ENCODE measurements at regions not wholly inside any gene's neighbourhood (a gene's known extent, or its start where the extent isn't known, plus 50 kb on each side); places are given as distances from the start of the nearest gene placed in this dataset.

GRCh38 chr1:4530166-4530785 lies 124.1 kb upstream of the AJAP1 start:
- no peaks in the 10 kb centered on the region for H3K9me2 ChIP-seq (replicated peaks; ENCODE audit: insufficient read depth, low read length)
- no peak overlapping the region for H3K4me3 ChIP-seq (ENCODE audit: insufficient read depth, low read length, poor library complexity, severe bottlenecking)
- no peaks in the 10 kb centered on the region for H3K9me3 ChIP-seq (ENCODE audit: insufficient read depth, low read length)
- no peak overlapping the region for H3K9ac ChIP-seq (ENCODE audit: low read length)
- H3K27me3 ChIP-seq (ENCODE audit: low read length) = no peaks in the 10 kb centered on the region
- TF ChIP-seq EZH2phosphoT487 (conservative IDR thresholded peaks at IDR 0.05; ENCODE audit: low read length) = no peak
- H3K36me3 ChIP-seq (ENCODE audit: low read length) = no peaks in the 10 kb centered on the region
- H3F3A ChIP-seq (ENCODE audit: insufficient read depth) = no peaks in the 10 kb centered on the region
- H3K79me2 ChIP-seq (ENCODE audit: insufficient read depth, low read length) = no peaks in the 10 kb centered on the region
- H2AFZ ChIP-seq (ENCODE audit: low read depth, low read length, severe bottlenecking) = no peak overlapping the region
- no peak overlapping the region for H3K27ac ChIP-seq (ENCODE audit: low read depth, low read length)
- no peaks in the 10 kb centered on the region for H4K20me1 ChIP-seq (ENCODE audit: low read depth, low read length)
- H3K4me2 ChIP-seq (ENCODE audit: low read depth, low read length, poor library complexity, severe bottlenecking) = no peak overlapping the region

GRCh38 chr1:4531842-4532241 lies 122.6 kb upstream of the AJAP1 start:
- no peaks in the 10 kb centered on the region for H3K27me3 ChIP-seq (ENCODE audit: low read length)
- no peaks in the 10 kb centered on the region for H3K9me2 ChIP-seq (replicated peaks; ENCODE audit: insufficient read depth, low read length)
- H3K9me3 ChIP-seq (ENCODE audit: insufficient read depth, low read length) = no peaks in the 10 kb centered on the region
- no peak overlapping the region for H3K27ac ChIP-seq (ENCODE audit: low read depth, low read length)
- no peak overlapping the region for H2AFZ ChIP-seq (ENCODE audit: low read depth, low read length, severe bottlenecking)
- no peaks in the 10 kb centered on the region for H3K36me3 ChIP-seq (ENCODE audit: low read length)
- no peak overlapping the region for H3K9ac ChIP-seq (ENCODE audit: low read length)
- no peaks in the 10 kb centered on the region for H3F3A ChIP-seq (ENCODE audit: insufficient read depth)
- no peak overlapping the region for H3K4me2 ChIP-seq (ENCODE audit: low read depth, low read length, poor library complexity, severe bottlenecking)
- H3K79me2 ChIP-seq (ENCODE audit: insufficient read depth, low read length) = no peaks in the 10 kb centered on the region
- TF ChIP-seq CTCF (IDR thresholded peaks at IDR 0.05; ENCODE audit: insufficient read depth, low read length, poor library complexity, severe bottlenecking) (no peak), EZH2phosphoT487 (conservative IDR thresholded peaks at IDR 0.05; ENCODE audit: low read length) (no peak)
- no peaks in the 10 kb centered on the region for H4K20me1 ChIP-seq (ENCODE audit: low read depth, low read length)
- no peak overlapping the region for H3K4me3 ChIP-seq (ENCODE audit: insufficient read depth, low read length, poor library complexity, severe bottlenecking)

GRCh38 chr1:4532656-4533055 lies 121.8 kb upstream of the AJAP1 start:
- Histone ChIP-seq H3K9ac (ENCODE audit: low read length) (no peak overlapping the region), H3K9me2 (replicated peaks; ENCODE audit: insufficient read depth, low read length) (no peaks in the 10 kb centered on the region), H3K79me2 (ENCODE audit: insufficient read depth, low read length) (no peaks in the 10 kb centered on the region), H4K20me1 (ENCODE audit: low read depth, low read length) (no peaks in the 10 kb centered on the region), H3K4me2 (ENCODE audit: low read depth, low read length, poor library complexity, severe bottlenecking) (no peak overlapping the region), H3K27me3 (ENCODE audit: low read length) (no peaks in the 10 kb centered on the region), H3K36me3 (ENCODE audit: low read length) (no peaks in the 10 kb centered on the region), H2AFZ (ENCODE audit: low read depth, low read length, severe bottlenecking) (no peak overlapping the region), H3K27ac (ENCODE audit: low read depth, low read length) (no peak overlapping the region), H3K9me3 (ENCODE audit: insufficient read depth, low read length) (no peaks in the 10 kb centered on the region), H3F3A (ENCODE audit: insufficient read depth) (no peaks in the 10 kb centered on the region), H3K4me3 (ENCODE audit: insufficient read depth, low read length, poor library complexity, severe bottlenecking) (no peak overlapping the region)
- no peak for TF ChIP-seq EZH2phosphoT487 (conservative IDR thresholded peaks at IDR 0.05; ENCODE audit: low read length)

- H3K9me3 ChIP-seq (ENCODE audit: insufficient read depth, low read length) = no peaks in the 10 kb centered on the region
- H3F3A ChIP-seq (ENCODE audit: insufficient read depth) = no peaks in the 10 kb centered on the region
- no peak overlapping the region for H3K9ac ChIP-seq (ENCODE audit: low read length)
- H4K20me1 ChIP-seq (ENCODE audit: low read depth, low read length) = no peaks in the 10 kb centered on the region
- H3K4me2 ChIP-seq (ENCODE audit: low read depth, low read length, poor library complexity, severe bottlenecking) = no peak overlapping the region
- no peaks in the 10 kb centered on the region for H3K79me2 ChIP-seq (ENCODE audit: insufficient read depth, low read length)
- no peak overlapping the region for H2AFZ ChIP-seq (ENCODE audit: low read depth, low read length, severe bottlenecking)
- no peaks in the 10 kb centered on the region for H3K36me3 ChIP-seq (ENCODE audit: low read length)
- H3K9me2 ChIP-seq (replicated peaks; ENCODE audit: insufficient read depth, low read length) = no peaks in the 10 kb centered on the region
- no peaks in the 10 kb centered on the region for H3K27me3 ChIP-seq (ENCODE audit: low read length)
- no peak overlapping the region for H3K4me3 ChIP-seq (ENCODE audit: insufficient read depth, low read length, poor library complexity, severe bottlenecking)
- TF ChIP-seq CTCF (IDR thresholded peaks at IDR 0.05; ENCODE audit: insufficient read depth, low read length, poor library complexity, severe bottlenecking) (no peak), EZH2phosphoT487 (conservative IDR thresholded peaks at IDR 0.05; ENCODE audit: low read length) (no peak)
- H3K27ac ChIP-seq (ENCODE audit: low read depth, low read length) = no peak overlapping the region
Measured at GRCh38 chr1:4546911-4547310, 107.5 kb upstream of the AJAP1 start.
